Stimulated activated CD4-positive, alpha-beta T cell treated with anti-CD3 and anti-CD28 coated beads, Interleukin-12 subunit alpha, Interleukin-12 subunit beta, amount 100 ng/mL, for 4 hours (primary cell): ENCODE measurements at regions not wholly inside any gene's neighbourhood (a gene's known extent, or its start where the extent isn't known, plus 50 kb on each side); places are given as distances from the start of the nearest gene placed in this dataset.
"Not testable (repeated sequence)": the region's sequence is repeated elsewhere in the genome, so short reads cannot be mapped to it uniquely, and the experiment has no call there.

Experiments
- DNase-seq: peaks from one replicate; pipeline ENCODE4 v3.0.0-alpha.2; 2020

DNA sequence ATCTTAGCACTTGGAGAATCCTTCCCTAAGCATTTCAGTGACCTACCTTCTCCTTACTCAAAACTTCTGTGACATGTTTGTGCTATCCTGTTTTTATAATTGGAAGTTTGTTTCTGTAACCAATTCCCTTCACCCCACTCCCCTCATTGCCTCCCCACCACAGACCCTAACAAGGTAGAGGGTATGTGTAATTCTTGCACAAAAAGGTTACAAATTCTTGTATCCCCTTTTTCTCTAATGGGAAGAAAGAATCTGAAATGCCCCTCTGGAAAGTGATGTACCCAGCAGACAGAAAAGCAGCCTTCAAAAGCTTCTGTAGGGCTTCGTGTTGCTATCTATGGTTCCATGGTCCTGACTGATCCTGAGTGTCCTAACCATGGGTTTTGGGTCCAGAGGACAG, 111.7 kb upstream of the TMEM170B start:
- DNase-seq = no peak

DNA sequence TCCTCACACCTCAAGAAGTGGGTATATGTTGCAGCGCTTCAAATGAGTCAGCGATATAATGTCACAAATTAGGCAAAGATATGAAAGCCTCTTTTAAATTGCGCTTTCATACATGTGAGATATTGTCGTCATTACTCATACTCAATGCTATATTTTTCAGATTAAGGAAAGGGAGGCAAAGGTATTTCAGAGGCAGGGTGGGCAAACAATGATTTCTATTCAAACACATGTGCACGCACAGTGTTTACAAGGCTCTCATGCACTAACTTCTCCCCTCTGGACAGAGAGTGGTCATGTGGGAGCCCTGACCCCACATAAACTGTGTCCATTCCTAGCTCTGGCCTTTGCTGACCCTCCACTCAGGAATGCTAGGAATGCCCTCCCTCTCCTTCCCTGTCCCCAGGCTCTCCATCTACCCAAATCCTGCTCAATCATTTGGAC, 112.1 kb upstream of the TMEM170B start:
- DNase-seq = no peak

DNA sequence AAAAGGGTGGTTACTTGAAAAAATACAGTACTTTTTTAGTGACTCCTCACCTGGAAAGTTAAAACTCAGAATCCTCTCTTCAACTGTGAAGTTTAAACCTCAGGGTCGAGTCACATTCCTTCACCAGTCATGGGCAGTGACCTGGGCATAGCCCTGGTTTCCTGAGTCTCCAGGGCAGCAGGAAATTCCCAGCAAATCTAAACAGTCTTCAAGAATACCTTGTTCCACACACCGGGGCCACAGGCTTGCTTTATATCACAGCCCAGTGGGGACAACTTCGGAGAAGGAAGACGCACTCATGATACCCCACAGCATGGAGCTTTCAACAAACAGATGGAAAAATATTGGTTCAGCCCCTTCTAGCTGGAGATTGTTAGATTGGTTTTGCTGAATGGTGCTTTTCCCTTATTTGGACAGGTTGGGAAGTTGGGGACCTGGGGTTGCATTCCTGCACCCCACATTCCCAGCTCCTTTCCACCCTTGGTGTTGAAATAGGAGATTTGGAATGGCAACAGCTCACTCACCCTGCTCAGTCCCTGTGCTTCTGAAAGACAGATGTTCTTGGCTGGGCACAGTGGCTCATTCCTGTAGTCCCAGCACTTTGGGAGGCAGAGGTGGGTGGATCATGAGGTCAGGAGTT, 113.0 kb upstream of the TMEM170B start:
- DNase-seq = no peak

DNA sequence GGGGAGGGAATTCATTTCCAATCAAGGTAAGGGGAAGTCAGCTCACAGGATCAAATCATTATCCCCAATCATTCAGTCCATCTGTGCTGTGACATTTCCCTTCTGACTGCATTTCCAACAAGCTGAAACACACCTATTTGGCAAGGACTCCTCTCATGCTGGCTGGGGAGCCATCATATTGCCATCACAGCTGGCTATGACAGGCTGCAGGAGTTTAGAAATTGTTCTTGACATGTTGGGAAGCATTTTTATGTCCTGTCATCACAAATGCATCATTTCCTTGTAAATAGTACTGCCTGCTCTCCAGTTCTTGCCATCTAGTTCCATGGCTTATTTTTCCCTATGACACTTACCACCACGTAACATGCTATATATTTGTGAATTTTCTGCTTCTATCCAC, 113.9 kb upstream of the TMEM170B start:
- no peak for DNase-seq

DNA sequence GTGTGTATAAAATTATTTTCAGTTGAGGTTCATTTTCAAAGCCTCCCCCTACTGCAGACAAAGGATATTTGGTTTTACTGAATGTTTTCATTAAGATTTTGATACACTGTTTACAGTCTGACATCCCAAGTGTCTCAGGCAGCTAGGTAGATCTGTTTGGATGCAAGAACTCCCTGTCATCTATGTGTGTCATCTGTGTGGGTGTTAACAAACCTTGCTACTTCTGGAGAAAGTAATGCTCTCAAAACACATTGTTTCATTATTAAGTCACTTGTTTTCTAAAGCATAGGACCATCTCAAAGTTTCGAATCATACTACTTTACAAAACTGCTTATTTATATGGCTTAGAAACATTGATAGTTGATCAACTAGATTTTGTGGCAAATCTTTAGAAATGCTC, 114.5 kb upstream of the TMEM170B start:
- no peak for DNase-seq

DNA sequence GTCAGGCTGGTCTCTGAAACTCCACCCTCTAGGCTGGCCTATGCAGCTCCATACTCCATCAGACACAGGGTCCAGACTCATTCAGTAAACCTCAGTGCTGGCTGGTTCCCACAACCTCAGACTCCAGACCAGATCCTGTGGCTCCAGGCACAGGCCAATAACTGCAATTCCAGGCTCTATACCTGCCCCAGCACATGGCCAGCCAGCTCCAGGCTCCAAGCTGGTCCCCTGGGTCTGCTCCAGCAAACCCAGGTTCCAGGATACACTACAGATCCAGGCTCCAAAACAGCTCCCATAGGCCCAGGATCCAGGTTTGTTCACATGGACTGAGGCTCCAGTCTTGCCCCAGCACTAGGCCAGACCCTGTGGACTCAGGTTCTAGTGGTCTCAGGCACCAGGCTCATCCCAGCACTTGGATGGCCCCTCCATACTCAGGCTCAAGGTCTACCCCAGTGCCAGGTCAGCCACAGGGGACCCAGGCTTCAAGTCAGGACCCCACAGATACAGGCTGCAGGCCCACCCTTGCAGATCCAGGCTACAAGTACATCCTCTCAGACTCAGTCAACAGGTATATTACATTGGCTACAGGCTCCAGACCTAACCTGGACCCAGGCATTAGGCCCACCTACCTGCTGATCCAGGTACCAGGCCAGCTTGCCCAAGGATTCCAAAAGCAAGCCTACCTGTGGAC, 117.6 kb upstream of the TMEM170B start:
- no peak for DNase-seq

DNA sequence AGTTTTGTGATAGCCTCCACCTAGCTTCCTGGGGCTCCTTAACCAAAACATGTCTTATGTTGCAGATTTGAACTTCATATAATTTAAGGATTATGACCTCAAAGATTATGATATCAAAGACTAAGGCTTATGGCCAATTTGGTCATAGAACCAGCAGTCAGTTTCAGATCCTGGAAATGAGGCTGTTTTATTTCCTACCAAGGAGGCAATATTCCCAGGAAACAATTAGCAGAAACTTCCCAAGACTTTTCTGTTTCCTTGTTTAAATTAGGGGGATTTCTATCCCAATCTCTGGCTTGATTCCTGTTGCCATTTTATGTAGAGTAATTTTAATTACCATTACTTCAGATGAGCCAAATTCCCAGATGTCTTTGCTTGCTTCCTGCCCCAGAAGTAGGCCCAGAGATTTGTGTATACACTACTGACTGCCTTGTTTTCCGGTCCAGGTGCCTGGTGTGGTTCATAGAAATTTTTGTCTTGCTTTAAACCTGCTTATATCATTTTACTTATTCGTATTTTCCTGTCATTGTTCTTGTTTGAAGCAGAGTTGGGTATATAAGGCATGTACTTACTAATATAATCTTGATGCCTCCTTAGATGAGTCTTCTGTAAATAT, 119.2 kb upstream of the TMEM170B start:
- no peak for DNase-seq

DNA sequence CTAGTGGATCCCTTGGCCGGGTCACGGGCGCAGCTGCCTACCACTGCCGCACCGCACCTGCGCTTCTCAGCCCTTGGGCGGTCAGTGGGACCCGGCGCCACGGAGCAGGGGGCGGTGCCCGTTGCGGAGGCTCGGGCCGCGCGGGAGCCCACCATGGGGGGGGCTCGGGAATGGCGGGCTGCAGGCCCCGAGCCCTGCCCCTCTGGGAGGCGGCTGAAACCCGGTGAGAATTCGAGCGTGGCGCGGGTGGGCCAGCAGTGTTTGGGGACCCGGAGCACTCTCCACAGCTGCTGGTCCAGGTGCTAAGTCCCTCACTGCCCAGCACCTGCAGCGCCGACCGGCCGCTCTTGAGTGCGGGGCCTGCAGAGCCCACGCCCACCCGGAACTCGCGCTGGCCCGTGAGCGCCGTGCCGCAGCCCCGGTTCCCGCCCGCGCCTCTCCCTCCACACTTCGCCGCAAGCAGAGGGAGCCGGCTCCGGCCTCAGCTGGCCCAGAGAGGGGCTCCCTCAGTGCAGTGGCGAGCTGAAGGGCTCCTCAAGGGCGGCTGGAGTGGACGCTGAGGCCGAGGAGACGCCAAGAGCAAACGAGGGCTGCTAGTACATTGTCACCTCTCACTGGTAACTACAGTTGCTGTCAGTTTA, 120.5 kb upstream of the TMEM170B start:
- peak; percentile 20 for DNase-seq

DNA sequence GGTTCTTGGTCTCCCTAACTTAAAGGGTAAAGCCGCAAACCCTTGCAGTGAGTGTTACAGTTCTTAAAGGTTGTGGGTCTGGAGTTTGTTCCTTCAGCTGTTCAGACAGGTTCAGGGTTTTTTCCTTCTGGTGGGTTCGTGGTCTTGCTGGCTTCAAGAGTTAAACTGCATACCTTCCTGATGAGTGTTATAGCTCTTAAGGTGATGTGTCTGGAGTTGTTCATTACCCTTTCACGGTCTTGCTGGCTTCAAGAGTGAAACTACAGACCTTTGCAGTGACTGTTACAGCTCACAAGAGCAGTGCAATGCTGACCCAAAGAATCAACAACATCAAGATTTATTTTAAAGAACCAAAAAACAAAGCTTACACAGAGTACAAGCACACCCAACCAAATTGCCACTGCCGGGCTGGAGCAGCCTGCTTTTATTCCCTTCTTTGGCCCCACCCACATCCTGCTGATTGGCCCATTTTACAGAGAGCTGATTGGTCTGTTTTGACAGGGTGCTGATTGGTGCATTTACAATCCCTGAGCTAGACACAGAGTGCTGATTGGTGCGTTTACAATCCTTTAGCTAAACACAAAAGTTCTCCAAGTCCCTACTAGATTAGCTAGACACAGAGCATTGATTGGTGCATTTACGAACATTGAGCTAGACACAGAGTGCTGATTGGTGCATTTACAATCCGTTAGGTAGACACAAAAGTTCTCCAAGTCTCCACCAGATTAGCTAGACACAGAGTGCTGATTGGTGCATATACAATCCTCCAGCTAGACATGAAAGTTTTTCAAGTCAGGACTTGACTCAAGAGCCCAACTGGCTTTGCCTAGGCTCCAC, 121.2 kb upstream of the TMEM170B start:
- not testable (repeated sequence) for DNase-seq

DNA sequence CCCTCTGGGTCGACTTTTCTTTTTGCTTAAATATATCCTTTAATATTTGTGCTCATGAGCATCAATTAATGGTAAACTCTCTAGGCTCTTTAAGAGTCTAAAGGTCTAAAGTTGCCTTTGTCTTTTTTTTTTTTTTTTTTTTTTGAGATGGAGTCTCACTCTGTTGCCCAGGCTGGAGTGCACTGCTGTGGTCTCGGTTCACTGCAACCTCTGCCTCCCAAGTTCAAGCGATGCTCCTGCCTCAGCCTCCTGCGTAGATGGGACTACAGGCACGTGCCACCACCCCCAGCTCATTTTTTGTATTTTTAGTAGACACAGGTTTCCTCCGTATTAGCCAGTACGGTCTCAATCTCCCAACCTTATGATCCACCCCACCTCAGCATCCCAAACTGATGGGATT, 122.0 kb upstream of the TMEM170B start:
- DNase-seq = no peak

DNA sequence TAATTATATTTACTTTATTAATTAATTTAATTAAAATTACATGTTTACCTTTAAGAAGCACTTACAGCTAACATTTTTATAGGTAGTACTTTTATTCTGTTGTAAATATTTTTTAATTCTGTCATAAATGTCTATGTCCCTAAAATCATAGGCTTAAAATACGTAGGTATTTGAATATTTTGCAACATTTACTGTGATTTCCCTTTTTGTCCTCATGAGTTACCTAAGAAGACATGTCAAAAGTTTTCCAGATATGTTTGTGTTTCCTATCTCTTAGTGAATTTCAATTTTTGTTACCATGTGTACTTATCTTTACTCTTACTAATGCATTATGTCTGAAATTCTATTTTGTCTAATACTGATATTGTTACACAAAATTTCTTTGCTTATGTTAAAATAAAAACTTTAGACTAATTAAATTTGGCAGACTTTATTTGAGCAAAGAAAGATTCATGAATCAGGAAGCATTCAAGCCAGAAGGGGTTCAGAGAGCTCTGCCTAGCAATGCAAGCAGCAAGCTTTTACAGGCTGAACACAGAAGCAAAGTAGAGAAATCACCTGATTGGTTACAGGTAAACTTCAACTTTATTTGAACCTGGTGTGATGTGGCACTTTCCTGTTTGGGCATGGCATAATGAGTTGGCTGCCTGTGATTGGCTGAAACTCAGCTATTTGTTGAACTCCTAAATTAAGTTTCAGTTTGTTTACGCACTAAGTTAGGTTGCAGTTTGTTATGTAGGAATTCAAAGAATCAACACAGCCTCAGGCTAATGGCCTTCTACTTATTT, 123.2 kb upstream of the TMEM170B start:
- DNase-seq = no peak

DNA sequence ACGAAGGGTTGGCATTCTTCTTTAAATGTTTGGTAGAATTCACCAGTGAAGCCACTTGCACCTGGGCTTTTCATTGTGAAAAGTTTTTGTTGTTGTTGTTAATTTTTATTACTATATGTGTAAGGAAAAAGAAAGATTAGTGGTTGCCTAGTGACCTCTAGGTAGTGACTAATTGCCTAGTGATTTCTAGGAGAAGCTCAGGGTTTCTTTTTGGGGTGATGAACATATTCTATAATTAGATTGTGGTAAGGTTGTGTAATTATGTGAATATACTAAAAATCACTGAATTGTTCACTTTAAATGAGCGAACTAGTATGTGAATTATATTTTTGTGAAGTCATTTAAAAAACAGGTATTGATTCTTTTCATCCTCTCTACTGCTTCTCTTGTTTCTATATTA, 123.8 kb upstream of the TMEM170B start:
- DNase-seq = no peak

DNA sequence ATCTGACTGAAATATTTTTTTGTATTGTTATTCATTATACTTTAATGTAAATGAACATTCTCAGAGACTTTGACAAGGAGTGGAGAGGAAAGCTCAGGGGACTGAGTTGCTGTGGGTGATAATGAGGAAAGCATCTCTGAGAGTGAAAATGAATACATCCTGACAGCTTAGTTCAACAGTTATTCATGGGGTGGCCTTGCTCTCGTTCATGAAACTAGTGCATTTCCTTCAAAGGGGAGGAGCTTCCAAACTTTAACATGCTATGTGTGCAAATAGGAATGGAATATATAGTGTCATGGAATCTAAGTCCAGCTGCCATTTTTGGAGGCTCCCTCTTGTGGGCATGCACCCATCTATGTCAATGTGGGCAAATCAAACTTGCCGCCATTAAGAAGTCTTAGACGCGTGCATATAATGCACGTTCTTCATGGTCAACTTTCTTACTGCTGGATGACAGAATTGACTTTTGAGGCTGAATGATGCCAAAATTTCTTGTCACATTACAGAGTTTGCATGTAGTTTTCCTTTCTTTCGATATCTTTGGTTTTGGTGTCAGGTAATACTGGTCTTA, 124.3 kb upstream of the TMEM170B start:
- DNase-seq = no peak

DNA sequence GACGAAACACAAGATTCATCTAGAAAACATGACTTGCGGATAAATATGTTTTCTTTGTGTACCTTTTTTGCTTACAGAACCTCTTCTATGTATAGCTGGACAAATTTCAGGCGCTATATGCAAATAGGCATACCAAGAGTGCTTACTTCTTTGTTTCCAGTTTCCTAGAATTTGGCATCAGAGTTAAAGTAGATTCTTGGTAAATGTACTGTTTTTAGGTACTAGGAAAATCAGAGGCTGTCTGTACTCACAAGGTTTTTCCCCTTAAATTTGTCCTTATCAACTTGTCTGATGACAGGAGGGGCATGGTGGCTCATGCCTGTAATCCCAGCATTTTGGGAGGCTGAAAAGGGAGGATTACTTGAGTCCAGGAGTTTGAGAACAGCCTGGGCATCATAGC, 124.9 kb upstream of the TMEM170B start:
- DNase-seq = no peak

DNA sequence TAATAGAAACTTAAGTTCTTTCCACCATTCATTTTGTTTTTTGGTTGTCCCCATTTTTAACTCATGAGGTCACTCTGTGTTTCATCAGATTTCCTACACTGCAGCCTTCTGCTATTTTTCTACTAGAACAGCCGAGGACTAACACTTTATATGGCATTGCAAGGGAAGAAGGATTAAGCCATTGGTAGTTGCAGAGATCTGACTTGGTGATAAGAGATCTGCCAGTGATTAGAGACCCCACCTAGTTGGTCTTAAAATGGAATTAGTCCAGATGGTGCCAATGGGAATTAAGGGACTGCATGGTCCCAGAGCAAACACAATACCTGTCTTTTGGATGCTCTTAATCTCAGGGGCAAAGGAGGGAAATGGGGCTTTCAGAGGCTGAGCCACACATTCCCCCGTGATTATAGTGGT, 125.5 kb upstream of the TMEM170B start:
- no peak for DNase-seq

DNA sequence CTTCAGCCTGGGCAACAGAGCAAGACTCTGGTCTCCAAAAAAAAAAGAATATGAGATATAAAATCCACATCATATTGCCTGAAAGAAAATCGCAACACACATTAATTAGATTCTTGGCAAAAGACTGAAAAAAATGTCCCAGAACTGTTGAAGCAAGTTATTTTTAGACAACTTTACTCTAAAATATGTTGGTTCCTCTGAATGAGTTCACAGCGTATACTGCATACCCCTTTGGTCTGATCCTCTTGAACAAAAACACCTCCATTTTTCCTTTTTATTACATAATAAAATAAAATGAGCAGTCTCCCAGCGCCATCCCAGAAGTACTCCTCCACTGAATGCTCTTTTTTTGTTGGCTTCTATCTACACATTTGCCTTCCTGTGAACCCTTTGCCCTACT, 126.0 kb upstream of the TMEM170B start:
- no peak for DNase-seq

DNA sequence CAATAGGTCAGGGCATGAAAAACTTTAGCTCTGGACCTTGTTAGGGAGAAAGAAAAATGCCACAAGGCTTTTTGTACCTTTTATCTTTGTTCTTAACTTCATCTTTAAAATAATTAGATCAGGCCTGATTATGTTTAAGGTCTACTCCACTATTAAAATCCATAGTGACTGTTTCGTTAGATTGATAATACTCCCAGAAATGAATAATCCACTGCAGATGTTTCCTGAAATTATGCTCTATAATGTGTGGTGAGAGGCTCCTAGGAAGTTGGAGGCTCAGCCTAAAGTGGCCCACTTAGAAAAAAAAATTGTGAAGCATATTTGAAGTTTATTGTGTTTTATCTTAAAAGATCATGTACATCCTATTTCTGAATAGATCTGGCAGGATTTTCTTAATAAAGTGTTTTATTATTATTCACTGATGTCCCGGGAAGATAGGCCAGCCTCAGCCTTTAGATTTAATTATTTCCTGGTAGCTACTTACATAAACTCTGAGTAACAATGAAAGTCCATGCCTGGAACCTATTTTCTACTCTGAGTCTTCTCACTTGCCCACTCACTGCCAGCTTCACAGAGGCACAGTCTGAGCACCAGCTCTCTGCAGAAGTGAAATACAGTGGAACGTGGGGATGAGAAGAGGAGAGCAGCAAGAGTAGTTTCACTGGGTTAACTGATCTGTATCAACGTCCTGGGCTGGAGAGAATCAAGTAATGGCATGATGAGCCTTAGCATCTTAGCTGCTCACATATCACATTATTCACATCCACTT, 126.8 kb upstream of the TMEM170B start:
- DNase-seq = no peak

DNA sequence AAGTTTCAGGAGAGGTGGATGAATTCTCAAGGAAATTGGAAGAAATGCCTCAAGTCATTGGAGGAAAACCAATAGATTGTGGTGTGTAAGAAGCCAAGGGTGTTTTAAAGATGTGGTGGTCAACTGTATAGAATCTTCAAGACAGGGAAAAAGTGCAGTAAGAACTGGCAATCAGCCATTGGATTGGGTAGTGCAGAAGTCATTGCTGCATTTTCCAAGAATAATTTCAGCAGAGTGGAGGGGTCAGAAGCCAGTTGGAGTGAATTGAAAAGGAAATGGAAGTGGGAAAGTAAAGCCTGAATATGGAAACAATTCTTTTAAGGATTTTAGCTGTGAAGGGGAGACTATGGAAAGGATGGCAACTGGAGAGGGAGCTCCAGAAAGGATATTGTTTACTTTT, 128.2 kb upstream of the TMEM170B start:
- no peak for DNase-seq

DNA sequence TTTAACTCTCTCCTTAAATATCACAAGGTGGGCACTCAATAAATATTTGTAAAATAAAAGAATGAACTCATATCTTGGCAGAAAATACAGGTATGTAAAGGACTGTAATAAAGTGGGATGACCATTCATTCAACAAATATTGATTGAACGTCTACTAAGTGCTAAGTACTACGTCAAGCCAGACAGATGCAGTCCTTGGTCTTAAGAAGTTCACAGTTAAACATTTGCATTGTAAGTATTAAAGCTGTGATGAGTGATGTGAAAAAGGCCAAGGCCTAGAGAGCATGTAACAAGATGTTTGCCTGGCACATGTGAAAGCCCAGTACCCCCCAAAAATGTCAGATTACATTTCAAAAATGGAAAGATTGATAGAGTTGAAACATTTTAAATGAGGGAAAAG, 130.1 kb upstream of the TMEM170B start:
- no peak for DNase-seq

DNA sequence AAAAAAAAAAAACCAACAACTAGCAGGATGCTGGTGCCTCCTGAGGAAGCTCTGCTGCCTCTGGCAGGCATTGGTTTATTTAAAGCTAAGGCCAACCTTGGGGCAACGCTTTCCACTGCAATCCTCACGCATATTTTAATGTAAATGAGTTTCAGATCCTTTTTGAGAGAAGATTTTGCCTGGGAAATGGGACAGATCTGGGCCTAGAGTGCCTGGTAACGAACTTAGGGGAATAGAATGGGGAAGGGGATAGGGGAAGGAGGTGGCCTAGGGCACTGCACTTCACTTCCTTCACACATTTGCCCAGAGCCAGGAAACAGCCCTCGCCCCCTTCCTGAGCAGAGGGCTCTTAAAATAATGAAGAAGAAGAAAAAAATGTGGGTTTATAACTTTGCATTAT, 132.7 kb upstream of the TMEM170B start:
- no peak for DNase-seq

DNA sequence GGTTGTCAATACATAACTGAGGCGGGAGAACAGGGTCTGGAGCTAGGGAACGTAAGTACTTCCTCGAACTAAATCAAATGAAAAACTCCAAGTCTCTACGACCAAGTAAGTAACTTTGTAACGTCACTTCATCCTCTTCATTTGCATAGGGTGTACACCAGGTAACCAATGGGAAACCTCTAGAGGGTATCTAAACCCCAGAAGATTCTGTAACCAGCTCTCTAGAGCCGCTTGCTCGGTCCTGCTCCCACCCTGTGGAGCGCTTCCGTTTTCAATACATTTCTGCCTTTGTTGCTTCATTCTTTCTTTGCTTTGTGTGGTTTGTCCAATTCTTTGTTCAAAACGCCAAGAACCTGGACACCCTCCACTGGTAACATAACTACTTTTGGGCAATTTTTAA, 133.5 kb upstream of the TMEM170B start:
- DNase-seq = no peak
